Activated CD8-positive, alpha-beta T cell treated with anti-CD3 and anti-CD28 coated beads for 36 hours (primary cell): ENCODE measurements at regions not wholly inside any gene's neighbourhood (a gene's known extent, or its start where the extent isn't known, plus 50 kb on each side); places are given as distances from the start of the nearest gene placed in this dataset.

Experiments
- ATAC-seq: fragments of 200-7000 bp; cut with Tn5 transposase; one replicate; pipeline ENCODE4 v1.10.0; 2021; ENCODE audit warnings: mild to moderate bottlenecking, moderate library complexity
- CTCF ChIA-PET: fragments of 350-600 bp; sonication (Branson Sonifier 250); formaldehyde crosslinking; loops from one replicate; lab custom pipeline; 2021; ENCODE audit warnings: antibody characterized with exemption; lab: Charles Lee
- POLR2A ChIA-PET: fragments of 350-600 bp; sonication (Branson Sonifier 250); formaldehyde crosslinking; loops from one replicate; lab custom pipeline; 2021; ENCODE audit warnings: antibody characterized with exemption; lab: Charles Lee
- DNase-seq: peaks from one replicate; pipeline ENCODE4 v3.0.0-alpha.2; 2020
- H3K27ac Mint-ChIP-seq: one replicate; pipeline ENCODE4 v1.8.0; 2021; ENCODE audit warnings: mild to moderate bottlenecking, mixed read lengths
- H3K27me3 Mint-ChIP-seq: one replicate; pipeline ENCODE4 v1.8.0; 2021; ENCODE audit warnings: mixed read lengths
- H3K36me3 Mint-ChIP-seq: one replicate; pipeline ENCODE4 v1.8.0; 2021; ENCODE audit warnings: low read depth, mixed read lengths
- H3K4me1 Mint-ChIP-seq: one replicate; pipeline ENCODE4 v1.8.0; 2021; ENCODE audit warnings: low read depth, mixed read lengths
- H3K4me3 Mint-ChIP-seq: one replicate; pipeline ENCODE4 v1.8.0; 2021; ENCODE audit warnings: mild to moderate bottlenecking, moderate library complexity, mixed read lengths
- H3K9me3 Mint-ChIP-seq: one replicate; pipeline ENCODE4 v1.8.0; 2021; ENCODE audit warnings: mixed read lengths
- CTCF ChIP-seq: fragments of 200-600 bp; IDR thresholded peaks from one replicate; pipeline ENCODE4 v1.8.0; 2022; ENCODE audit warnings: antibody characterized with exemption, mild to moderate bottlenecking
- intact Hi-C: fragments of 100-400 bp; cut with micrococcal nuclease; formaldehyde crosslinking; loops from one replicate; pipeline ENCODE4 v1.10.0; 2022

DNA sequence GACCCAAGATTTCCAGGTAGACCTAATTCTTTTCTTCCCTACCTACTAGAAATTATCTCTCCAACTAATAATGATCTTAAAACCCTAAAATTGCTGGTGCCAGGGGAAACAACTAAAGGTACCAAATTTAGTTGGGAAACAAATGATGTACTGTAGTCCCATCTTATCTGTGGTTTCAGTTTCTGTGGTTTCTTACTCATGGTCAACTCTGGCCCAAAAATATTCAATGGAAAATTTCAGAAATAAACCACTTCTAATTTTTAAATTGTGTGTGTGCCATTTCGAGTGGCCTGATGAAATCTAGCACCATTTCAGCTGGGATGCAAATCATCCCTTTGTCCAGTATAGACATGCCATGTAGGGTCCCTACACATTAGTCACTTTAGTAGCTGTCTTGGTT lies 475.2 kb upstream of the EPHA7 start:
- POLR2A ChIA-PET = no interaction called here
- DNase-seq (no peak), ATAC-seq (no peak)
- H3K36me3 Mint-ChIP-seq = no peaks in the 10 kb centered on the region
- intact Hi-C loops = no loop called here
- peaks cover 6% of the 10 kb centered on the region for H3K9me3 Mint-ChIP-seq
- no peak overlapping the region for H3K4me3 Mint-ChIP-seq
- H3K27me3 Mint-ChIP-seq = no peaks in the 10 kb centered on the region
- no peaks in the 10 kb centered on the region for H3K4me1 Mint-ChIP-seq
- CTCF ChIA-PET = no interaction called here
- H3K27ac Mint-ChIP-seq = no peak overlapping the region
- TF ChIP-seq CTCF = no peak

DNA sequence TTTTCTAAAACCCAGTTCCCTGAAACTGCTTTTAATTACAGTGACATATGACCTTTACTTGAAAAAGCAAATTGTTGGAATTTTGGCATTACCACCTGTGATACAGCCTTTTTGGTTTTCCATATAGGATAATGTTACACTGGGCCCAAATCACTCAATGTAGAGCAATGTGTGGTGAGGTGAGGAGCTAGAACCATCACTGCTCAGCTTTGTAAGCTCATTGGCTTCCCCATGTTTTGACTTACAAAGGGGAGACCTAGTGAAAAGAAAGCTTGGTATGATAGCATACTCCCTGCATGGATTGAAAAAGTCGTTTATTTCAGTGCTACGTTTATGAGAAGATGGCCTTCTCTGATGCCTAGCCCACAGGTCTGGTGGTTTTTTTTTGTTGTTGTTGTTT lies 470.4 kb upstream of the EPHA7 start:
- Mint-ChIP-seq H3K4me1 (no peaks in the 10 kb centered on the region), H3K27ac (no peak overlapping the region), H3K9me3 (peaks cover 4% of the 10 kb centered on the region), H3K4me3 (no peak overlapping the region), H3K27me3 (no peaks in the 10 kb centered on the region), H3K36me3 (no peaks in the 10 kb centered on the region)
- TF ChIP-seq CTCF = no peak
- DNase-seq (no peak), ATAC-seq (no peak)
- CTCF ChIA-PET = no interaction called here
- POLR2A ChIA-PET = no interaction called here
- intact Hi-C loops = no loop called here

DNA sequence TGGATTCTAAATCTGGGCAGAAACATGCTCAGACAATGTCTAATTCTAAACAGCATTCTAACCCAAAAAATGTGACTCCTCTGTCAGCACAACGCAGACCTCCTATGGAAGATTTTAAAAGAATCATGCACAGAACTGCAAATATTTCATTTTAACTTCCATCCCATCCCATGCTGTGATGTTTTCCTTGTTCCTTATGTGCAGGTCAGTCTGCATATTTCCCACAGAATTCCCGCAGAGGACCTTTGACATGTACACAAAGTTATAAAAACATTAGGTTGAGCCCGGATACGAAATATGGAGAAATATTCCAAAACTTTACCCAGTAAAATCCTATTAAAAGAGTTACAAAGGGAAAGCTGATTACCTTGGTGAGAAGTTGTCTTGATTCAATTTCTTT lies 467.1 kb upstream of the EPHA7 start:
- DNase-seq (no peak), ATAC-seq (no peak)
- no peak for TF ChIP-seq CTCF
- H3K36me3 Mint-ChIP-seq = no peaks in the 10 kb centered on the region
- no peaks in the 10 kb centered on the region for H3K27me3 Mint-ChIP-seq
- no peaks in the 10 kb centered on the region for H3K4me1 Mint-ChIP-seq
- H3K9me3 Mint-ChIP-seq = peaks cover 2% of the 10 kb centered on the region
- no peak overlapping the region for H3K4me3 Mint-ChIP-seq
- intact Hi-C loops = no loop called here
- no peak overlapping the region for H3K27ac Mint-ChIP-seq
- POLR2A ChIA-PET = no interaction called here
- CTCF ChIA-PET = no interaction called here

- ChIA-PET POLR2A (no interaction called here), CTCF (no interaction called here)
- H3K4me1 Mint-ChIP-seq = no peaks in the 10 kb centered on the region
- H3K36me3 Mint-ChIP-seq = no peaks in the 10 kb centered on the region
- DNase-seq (no peak), ATAC-seq (no peak)
- intact Hi-C loops = no loop called here
- no peaks in the 10 kb centered on the region for H3K27me3 Mint-ChIP-seq
- peaks cover 7% of the 10 kb centered on the region for H3K9me3 Mint-ChIP-seq
- no peak for TF ChIP-seq CTCF
- no peak overlapping the region for H3K4me3 Mint-ChIP-seq
- H3K27ac Mint-ChIP-seq = no peak overlapping the region
Measured at GRCh38 chr6:93859971-93860370, 440.6 kb upstream of the EPHA7 start.

DNA sequence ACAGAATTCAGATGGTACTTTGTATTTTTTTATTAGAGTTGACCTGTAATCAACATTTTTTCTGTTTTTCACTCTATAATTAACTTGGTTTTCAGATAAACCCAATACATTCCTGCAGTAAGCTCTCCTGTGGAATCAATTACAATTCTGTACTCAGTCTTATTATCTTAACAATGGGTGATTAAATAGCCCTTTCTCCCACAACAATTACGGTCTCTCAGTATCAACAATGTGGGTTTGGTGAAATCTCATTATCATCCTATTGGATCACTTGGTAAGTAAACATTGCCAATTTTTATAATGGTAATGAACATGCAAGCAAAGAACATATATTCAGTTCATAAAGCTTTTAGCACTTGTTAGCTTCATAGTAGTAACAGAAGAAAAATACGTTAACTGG lies 438.9 kb upstream of the EPHA7 start:
- Mint-ChIP-seq H3K27ac (no peak overlapping the region), H3K4me1 (no peaks in the 10 kb centered on the region), H3K4me3 (no peak overlapping the region), H3K27me3 (no peaks in the 10 kb centered on the region), H3K36me3 (no peaks in the 10 kb centered on the region), H3K9me3 (peaks cover 10% of the 10 kb centered on the region)
- intact Hi-C loops = no loop called here
- DNase-seq (no peak), ATAC-seq (no peak)
- TF ChIP-seq CTCF = no peak
- POLR2A ChIA-PET = no interaction called here
- CTCF ChIA-PET = no interaction called here
